ENCODE measurements at regions not wholly inside any gene's neighbourhood (a gene's known extent, or its start where the extent isn't known, plus 50 kb on each side); places are given as distances from the start of the nearest gene placed in this dataset.

DNA sequence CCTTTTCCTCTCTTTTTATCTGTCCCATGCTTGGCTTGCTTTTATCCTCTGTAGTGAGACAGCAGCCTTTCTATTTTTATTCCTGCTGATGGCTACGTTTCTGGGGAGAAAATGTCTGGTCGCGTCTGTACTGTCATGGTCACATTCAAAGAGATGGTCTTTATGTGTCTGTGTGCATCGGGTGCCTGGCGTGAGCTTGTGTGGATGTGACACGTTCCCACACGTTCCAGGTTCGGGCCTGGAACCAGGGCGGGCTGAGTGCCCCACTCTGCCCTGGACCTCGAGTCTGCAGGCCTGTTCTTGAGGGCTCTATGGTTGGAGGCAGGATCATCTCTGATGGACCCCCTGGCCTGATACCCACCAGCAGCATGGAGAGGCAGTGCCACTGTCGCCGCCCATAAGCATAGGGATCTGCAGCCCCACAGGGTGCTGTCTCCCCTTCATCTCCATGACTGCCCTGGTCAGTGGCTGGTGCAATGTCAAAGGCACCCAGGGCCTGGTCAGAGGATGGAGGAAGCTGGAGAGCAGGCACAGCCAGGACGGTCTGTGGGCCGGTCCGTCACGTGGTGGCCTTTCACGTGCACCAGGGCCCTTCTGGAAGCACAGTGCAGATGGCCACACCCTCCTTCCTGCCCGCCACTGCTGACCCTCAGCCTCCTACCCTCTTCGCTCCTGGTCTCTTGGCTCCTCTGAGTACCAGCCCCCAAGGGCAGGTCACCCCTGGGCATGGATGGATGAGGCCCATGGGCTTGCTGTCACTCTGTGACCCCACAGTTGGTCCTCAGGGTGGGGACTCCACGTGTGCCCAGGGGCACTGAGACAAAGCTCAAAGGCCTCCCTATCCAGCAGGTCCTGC, 149.2 kb upstream of the TWIST2 start:
- intact Hi-C loops (cut with micrococcal nuclease) = no loop called here

DNA sequence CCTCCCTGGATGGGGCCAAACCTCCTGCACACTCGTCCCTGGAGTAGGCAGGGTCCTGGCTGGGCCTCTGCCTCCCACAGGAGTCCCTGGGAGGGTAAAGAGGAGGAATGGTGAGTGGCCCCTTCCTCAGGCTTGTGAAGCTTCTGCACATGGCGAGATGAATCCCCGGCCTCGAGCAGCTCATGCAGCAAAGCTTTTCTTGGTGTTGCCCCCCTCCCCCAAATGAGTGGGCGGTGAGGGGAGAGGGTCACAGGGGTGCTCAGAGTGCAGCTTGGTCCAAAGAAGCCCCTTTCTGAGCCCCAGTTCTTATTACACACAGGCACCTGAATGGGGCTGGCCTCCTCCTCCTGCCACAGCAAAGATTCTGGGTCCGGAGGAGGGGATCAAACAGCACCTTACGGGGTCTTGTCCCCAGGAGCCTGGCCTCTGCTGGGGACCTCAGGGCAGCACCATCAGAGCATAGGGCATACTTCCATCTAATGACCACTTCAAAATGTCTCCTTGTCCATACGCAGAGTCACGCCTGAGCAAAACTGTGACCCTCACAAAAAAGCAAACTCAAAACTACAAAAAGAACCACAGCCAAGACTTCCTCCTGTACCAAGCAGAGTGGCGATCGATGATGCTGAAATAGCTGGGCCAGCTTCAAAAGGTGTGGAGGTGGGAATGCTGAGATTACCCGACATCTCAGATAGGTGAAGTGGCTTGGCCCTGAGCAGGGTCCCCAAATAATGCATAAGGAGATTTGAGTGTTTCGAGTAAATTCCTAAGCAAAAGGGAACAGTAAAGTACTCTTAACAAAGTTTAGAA, 148.4 kb upstream of the TWIST2 start:
- intact Hi-C loops (cut with micrococcal nuclease) = no loop called here

DNA sequence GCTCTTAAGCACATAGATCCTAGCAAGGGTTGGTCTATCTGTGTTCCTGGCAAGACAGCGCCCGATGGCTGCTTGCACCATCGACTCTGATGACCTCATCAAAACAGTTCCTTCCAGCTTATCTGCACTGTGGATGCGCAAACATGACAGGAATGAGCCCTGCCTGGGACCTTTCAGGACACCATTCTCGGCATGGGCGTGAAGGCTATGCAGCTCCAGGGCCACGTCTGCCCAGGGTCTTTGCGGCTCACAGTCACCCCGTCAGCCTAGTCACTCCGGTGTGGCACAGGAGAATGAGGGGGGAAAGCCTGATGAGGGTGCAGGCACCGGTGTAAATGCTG, 147.8 kb upstream of the TWIST2 start:
- intact Hi-C loops (cut with micrococcal nuclease) = no loop called here

DNA sequence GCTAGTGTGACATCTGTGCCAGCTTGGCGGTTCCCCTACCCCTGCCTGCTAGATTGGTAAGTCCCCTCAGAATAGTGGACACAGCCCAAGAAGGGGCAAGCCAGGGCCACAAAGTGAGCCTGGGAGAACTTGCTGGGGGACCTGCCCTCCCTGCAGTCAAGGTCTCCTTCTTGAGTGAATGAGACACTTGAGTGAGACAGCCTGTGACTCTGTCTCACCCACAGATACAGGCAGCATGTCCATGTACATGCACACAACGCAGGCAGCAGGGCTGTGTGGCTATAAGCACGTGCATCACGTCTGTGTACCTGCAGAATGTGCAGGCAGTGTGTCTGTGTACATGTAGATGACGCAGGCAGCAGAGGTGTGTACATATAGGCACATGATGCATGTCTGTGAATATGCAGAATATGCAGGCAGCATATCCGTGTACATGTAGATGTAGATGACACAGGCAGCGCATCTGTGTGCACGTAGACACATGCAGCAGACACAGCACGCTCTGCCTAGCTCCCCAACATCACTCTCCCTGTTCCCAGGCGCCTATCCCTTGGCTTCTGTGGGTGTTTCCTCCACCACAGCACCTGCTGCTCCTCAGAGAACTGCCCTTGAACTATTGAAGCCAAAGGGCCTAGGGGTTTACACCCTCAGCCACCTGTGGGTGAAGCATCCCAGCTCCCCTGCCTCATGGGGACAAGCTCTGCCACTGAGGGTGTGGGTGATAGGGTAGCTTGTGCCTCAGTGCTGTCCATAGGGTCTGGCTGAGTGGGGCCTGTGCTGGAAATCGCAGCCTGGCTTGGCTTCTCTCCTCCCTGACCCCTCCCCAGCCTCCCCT, 147.2 kb upstream of the TWIST2 start:
- intact Hi-C loops (cut with micrococcal nuclease) = no loop called here

DNA sequence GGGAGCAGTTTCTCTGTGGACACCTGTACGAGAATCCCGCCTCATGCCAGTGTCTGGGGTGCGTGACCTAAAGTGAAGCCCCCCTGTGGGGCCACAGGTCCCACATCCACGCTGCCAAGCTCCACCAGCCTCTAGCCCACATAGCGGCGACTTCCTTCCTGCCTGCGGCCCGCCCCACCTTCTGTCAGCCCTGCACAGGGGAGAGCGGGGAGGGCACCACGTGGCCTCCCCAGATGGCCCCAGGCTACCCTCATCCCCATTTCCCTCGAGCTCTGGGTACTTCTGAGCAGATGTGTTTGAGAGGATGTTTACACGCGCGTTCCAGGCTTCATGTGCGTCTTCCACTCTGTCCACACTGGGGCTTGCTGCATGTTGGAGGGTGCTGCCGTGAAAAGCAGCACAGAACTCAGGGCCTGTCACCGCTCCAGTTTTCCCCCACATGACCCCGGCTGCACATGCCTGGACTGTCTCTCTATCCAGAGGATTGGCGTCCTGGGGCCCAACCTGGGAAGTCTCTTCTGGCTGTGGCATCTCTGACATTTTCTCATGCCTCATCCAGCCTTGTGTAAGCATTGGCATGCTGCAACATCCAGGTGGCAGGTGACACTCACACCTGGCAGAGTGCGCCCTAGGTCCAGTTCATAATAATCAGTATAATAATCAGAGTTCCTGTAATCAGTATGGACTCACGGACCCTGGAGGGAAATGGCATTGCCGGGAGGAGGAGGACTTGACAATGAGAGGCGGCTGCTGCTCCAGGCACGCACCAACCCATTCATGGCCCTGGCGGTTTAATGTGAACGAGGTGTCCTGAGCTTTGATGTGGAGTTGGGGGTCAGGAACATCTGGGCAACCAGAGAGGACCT, 146.3 kb upstream of the TWIST2 start:
- intact Hi-C loops (cut with micrococcal nuclease) = no loop called here

DNA sequence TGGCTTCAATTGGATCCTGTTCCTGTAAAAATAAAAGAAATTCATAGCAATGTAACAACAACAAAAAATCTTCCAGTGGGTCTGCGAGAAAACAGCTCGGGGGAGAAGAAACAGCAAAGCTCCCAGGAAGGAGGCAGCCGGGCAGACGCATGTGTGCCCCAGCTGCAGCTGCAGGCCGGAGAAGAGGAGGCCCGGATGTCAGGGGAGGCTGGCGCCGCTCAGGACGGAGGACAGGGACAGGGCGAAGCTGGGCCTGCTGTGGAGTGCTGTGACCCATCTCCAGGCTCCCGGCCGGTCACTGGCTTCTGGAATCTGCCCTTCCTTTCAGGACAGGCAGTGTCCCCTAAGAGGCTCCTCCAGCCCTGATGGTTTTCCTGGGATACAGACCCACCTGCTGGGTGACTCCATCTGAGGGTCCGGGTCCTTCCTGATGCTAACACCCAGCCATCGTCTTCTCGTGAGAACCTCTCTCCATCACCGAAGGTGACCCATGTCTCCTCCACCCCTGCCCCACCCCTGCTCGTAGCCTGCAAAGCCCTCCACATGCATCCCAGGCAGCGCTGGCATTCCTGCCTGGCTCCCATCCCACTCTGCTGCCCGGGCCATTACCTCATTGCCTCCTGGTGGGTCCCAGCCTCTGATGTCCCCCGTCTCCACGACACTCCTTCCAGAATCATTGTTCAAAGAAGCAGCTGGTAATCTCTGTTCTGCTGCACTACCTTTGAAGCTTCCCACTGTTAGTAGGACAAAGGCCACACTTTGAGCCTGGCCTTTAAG, 145.4 kb upstream of the TWIST2 start:
- intact Hi-C loops (cut with micrococcal nuclease) = no loop called here

DNA sequence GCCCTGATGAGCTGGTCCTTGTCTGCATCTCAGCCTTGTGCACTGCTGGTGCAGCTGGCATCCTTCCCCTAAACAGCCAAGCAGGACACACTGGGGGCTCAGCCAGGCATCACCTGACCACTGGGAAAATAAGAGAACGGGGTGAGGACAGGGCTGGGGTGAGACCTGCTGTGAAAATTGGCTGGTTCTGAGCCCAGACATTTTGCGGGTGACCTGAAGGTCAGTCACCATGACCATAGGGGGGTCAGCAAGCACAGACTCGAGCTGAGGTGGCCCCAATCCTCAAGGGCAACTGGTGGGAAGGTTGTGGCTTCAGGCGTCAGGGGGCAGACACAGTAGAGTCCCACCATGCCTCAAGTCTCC, 144.9 kb upstream of the TWIST2 start:
- intact Hi-C loops (cut with micrococcal nuclease) = no loop called here

DNA sequence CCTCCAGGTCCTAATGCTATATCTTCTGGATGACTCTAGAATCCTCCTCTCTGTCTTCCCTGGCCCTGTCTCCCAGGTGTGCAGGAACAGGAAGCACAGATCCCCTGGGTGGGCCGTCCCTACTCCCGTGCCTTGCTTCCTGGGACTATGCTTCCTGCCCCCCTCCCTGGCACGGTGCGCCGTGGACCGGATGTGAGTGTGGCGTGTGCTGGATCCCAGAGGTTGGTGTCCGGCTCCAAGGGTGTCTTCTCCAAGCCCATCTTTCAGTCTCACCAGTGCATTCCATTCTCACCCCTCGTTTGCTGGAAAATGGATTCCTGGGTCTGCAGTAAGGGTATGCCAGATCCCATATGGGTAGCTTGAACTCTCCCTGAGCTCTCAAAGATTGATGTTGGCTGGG, 144.4 kb upstream of the TWIST2 start:
- intact Hi-C loops (cut with micrococcal nuclease) = no loop called here

DNA sequence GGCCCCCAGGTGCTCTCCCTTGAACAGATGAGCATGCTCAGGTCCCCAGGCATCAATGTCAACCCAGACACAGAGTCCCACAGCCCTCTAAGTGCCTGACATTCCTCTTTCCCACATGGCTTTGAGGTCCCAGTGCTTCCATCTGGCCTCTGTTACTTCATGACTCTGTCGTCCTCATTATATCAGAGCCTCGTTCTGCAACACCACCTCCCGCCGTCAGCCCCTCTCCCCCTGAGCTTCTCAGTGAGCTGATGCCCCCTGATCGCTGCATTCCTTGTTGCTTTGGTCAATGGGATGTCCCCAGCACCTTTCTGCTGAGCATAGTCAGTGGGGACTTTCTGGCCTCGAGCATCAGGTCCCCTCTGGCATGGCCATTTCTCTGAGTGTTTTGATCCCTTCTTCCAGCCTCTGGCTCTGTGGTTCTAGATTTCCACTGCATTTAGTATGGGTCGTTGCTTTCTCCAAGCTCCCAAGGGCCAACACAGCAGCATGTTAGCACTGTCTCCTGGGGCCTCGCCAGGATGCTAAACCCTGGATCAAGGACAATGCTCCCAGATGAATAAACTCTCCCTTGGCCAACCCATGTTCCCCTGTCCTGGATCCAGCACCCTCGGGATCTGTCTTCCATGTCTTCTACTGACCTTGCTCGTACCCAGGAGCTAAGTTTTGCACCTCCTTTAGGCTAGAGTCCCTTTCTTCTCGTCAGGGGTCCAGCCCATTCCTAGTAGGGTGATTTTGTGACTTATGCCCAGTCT, 143.2 kb upstream of the TWIST2 start:
- intact Hi-C loops (cut with micrococcal nuclease) = no loop called here

DNA sequence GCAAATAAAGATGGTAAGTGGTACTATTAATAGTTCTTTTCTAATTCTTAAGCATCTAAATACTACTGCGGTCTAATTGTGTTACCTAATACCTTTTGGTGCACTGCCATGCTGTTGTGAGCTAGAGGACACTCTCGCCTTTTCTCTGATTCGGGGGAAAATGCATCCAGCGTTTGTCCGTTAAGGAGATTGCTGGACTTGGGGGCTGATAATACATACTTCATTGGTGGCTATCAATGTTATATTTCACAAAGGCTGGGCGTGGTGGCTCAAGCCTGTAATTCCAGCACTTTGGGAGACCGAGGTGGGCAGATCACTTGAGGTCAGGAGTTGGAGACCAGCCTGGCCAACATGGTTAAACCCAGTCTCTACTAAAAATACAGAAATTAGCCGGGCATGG, 141.7 kb upstream of the TWIST2 start:
- intact Hi-C loops (cut with micrococcal nuclease) = no loop called here

DNA sequence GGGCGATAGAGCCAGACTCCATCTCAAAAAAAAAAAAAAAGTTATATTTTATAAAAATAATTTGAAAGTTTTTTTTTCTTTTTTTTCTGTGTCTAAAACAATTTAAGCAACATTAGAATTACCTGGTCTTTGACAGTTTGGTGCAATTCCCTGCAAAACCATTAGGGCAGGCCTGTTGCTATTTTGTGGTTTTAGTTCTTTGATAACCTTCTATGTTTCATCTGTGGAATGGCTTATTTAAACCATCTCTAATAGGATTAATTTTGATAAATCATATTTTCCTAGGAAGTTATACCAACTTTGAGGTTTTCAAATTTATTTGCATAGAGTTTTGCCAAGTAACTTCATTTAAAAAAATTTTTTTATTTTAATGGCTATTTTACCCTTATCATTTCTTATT, 141.2 kb upstream of the TWIST2 start:
- intact Hi-C loops (cut with micrococcal nuclease) = no loop called here

DNA sequence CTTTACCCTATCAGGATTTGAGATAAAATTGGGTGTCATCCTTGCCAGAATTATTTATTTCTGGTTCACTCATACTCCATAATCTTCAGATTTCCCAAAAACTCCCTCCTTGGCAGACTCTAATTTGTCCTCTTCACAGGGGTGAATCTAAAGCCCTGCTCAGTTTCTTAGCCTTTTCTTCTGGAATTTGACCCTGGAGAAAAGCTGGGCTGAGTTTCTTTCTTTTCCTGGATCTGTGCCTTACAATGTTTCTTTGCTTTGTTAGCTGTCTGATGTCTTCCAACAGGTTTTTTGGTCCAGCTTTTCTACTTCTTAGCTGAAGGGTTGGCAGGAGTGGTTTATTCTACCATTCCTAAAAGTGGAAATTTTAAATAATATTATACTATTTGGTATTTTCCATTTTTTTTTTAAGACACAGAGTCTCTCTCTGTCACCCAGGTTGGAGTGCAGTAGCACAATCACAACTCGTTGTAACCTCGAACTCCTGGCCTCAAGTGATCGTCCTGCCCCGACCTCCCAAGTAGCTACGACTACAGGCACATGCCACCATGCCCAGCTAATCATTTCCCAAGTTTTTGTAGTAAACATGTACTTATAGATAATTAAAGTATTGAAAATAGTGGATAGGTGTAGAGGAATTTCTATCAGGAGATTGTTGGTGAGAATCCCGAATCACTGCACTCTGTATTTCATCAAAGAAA, 138.4 kb upstream of the TWIST2 start:
- intact Hi-C loops (cut with micrococcal nuclease) = no loop called here

DNA sequence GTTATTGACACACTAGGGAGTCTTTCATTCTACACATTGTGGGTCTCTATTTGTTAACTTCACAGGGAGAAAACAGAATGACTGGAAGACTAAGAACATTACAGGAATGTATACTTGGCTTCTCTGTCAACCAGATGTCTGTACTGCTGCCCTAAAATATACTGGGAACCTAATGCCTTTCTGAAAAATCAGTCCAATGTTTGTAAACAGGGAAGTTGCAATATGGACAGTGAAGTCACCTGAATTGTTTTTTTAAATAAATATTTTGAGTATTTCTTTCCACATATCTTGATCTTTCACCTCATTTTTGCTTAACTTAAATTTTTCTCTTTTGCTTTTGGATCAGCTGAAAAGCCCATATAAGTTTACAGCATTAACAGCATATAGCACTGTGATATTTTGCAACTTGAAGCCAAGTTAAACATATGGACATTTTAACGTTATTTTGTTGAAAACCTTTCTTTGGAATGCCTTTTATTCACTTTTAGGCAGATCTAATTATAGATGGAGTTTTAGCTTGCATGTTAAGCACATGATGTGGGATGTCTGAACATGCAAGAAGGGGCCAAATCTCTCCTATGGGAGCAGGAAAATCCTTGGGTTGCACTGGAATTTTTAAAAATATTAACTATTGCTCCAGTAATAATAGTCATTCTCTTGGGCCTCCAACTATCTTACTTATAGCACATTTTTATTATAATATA, 137.7 kb upstream of the TWIST2 start:
- intact Hi-C loops (cut with micrococcal nuclease) = no loop called here

DNA sequence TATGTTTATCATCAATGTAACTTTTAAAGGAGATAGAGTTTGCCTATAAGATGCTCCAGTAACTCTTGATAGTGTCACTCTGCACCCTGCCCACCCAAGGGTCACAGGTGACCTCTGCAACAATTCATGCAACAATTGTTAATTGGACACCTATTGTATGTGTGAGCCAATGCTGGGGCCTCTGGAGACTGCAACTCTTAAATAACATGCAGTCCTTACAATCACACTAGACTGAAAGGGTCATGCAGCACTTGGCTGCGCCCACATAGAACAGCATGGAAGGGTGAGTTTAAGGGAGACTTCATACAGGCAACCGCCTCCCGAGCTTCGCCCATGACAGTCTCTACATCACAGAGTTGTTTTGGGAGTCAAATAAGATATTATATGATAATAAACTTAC, 137.1 kb upstream of the TWIST2 start:
- intact Hi-C loops (cut with micrococcal nuclease) = no loop called here

DNA sequence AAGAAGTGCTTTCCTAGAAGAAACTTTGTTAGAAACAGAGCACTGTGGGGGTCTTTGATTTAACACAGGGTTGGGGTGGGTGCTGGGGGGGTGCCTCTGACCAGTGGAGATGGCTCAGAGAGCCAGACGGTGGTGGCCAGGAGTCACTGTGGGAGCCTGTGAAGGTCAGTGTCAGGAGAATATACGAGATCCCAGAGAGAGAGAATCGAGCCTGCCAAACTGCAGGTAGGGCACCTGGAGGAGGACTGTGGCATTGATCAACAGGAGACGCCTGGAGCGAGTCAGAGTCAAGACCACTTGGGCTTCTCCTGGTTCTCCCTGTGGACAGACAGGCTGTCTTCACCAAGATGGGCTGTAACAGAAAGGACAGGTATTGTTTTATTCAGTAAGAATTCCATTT, 136.5 kb upstream of the TWIST2 start:
- intact Hi-C loops (cut with micrococcal nuclease) = no loop called here

DNA sequence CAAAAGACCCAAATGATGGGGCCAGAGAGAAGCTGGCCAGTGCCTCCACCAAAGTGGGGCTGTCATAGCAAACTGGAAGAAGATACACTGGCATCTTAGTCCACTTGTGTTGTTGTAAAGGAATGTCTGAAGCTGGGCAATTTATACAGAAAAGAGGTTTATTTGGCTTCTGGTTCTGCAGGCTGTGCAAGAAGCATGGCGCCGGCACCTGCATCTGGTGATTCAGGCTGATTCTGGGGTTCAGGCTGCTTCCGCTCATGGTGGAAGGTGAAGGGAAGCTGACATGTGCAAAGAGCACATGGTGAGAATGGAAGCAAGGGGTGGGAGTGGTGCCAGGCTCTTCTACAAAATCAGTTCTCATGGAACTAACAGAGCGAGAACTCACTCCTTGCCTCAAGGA, 135.9 kb upstream of the TWIST2 start:
- intact Hi-C loops (cut with micrococcal nuclease) = no loop called here

DNA sequence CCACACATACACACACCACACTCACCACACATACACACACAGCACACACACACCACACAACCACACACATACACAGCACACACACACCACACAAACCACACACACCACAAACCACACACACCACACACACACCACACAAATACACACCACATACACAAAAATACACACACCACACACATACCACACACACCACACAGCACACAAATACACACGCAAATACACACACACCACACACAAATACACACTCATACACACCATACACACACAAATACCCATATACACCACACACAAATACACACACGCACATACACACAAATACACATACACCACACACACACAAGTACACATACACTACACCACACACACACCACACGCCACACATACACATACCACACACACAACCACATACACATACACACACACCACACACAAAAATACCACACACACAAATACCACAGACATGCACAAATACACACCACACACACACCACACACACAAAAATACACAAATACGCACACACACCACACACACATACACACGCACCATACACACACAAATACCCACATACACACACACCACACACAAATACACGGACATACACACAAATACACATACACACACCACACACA, 134.6 kb upstream of the TWIST2 start:
- intact Hi-C loops (cut with micrococcal nuclease) = no loop called here

DNA sequence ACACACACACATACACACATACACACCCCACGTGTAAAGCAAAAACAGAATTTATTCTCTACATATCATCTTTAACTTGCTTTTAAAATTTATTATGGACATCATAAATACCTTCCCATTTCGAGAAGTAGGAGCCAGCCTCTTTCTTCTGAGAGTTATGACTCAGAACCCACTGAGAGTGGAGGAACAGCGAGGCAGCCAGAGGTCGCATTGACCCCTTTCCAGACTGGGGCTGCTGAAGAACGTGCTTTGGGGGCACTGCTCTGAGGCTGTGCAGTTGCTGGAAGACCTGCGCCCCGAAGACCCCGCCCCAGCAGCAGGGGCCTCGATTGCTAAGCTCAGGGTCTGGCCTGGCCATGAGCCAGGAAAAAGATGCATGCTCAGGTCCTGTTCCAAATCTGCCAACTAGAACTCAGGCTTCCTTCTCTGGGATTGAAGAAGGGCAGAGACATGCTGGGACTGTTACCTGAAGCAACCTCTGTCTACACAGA, 133.8 kb upstream of the TWIST2 start:
- intact Hi-C loops (cut with micrococcal nuclease) = no loop called here

Data from T-helper 1 cell treated with Interleukin-12 subunit alpha and Interleukin-12 subunit beta and Interleukin-4 antibody, amounts not matched to agents 30 ng/mL and 1 ng/mL, for 36 hours (primary cell).